Stimulated activated CD8-positive, alpha-beta memory T cell treated with anti-CD3 and anti-CD28 coated beads, Interleukin-7, amount 100 ng/mL, for 4 hours (primary cell): ENCODE measurements at regions not wholly inside any gene's neighbourhood (a gene's known extent, or its start where the extent isn't known, plus 50 kb on each side); places are given as distances from the start of the nearest gene placed in this dataset.

Source experiments
- DNase-seq, 2 donors: peaks; one replicate each; pipeline ENCODE4 v3.0.0-alpha.2; 2020; ENCODE audit warnings: low read depth in 2 of 2

GRCh38 chr10:83577421-83577820 is 561.9 kb upstream of the GHITM start:
- no peak for DNase-seq

- no peak for DNase-seq
Measured at GRCh38 chr10:83580373-83581012, 558.8 kb upstream of the GHITM start.

GRCh38 chr10:83582407-83583095 is 556.8 kb upstream of the GHITM start:
- no peak for DNase-seq

- no peak for DNase-seq
Measured at GRCh38 chr10:83585686-83586085, 553.6 kb upstream of the GHITM start.

GRCh38 chr10:83592337-83592935 is 546.9 kb upstream of the GHITM start:
- no peak for DNase-seq

- DNase-seq: no peak
Measured at GRCh38 chr10:83603708-83604107, 535.6 kb upstream of the GHITM start.

- DNase-seq: no peak
Measured at GRCh38 chr10:83605783-83606630, 533.3 kb upstream of the GHITM start.

- no peak for DNase-seq
Measured at GRCh38 chr10:83607959-83608745, 531.2 kb upstream of the GHITM start.

GRCh38 chr10:83612050-83612449 is 527.3 kb upstream of the GHITM start:
- no peak for DNase-seq

- no peak for DNase-seq
Measured at GRCh38 chr10:83612746-83613145, 526.6 kb upstream of the GHITM start.

- DNase-seq: no peak
Measured at GRCh38 chr10:83617172-83617571, 522.1 kb upstream of the GHITM start.

GRCh38 chr10:83617692-83618545 is 521.4 kb upstream of the GHITM start:
- DNase-seq: no peak

- DNase-seq: no peak
Measured at GRCh38 chr10:83625831-83626360, 513.4 kb upstream of the GHITM start.

GRCh38 chr10:83632701-83633100 is 506.6 kb upstream of the GHITM start:
- no peak for DNase-seq

GRCh38 chr10:83633547-83633946 is 505.8 kb upstream of the GHITM start:
- no peak for DNase-seq

- no peak for DNase-seq
Measured at GRCh38 chr10:83636826-83637225, 502.5 kb upstream of the GHITM start.

GRCh38 chr10:83647526-83647925 is 491.8 kb upstream of the GHITM start:
- no peak for DNase-seq

- DNase-seq: no peak
Measured at GRCh38 chr10:83648201-83648600, 491.1 kb upstream of the GHITM start.

GRCh38 chr10:83649471-83649870 is 489.8 kb upstream of the GHITM start:
- no peak for DNase-seq

- DNase-seq: no peak
Measured at GRCh38 chr10:83654689-83655088, 484.6 kb upstream of the GHITM start.
